Osteocyte (in vitro differentiated cells): ENCODE measurements at regions not wholly inside any gene's neighbourhood (a gene's known extent, or its start where the extent isn't known, plus 50 kb on each side); places are given as distances from the start of the nearest gene placed in this dataset.
"Not testable (repeated sequence)": the region's sequence is repeated elsewhere in the genome, so short reads cannot be mapped to it uniquely, and the experiment has no call there.

ENCODE experiments used
- DNase-seq: peaks from one replicate; pipeline ENCODE4 v3.0.0; 2021; ENCODE audit warnings: mixed read lengths; ENCODE audit not compliant: unreplicated experiment; ENCODE audit errors: extremely low spot score
- H3K27ac Mint-ChIP-seq: one replicate; pipeline ENCODE4 v1.8.0; 2021; ENCODE audit warnings: mild to moderate bottlenecking, mixed read lengths; ENCODE audit not compliant: unreplicated experiment
- H3K27me3 Mint-ChIP-seq: one replicate; pipeline ENCODE4 v1.8.0; 2021; ENCODE audit warnings: mixed read lengths; ENCODE audit not compliant: unreplicated experiment
- H3K36me3 Mint-ChIP-seq: one replicate; pipeline ENCODE4 v1.8.0; 2021; ENCODE audit warnings: mixed read lengths; ENCODE audit not compliant: unreplicated experiment
- H3K4me1 Mint-ChIP-seq: one replicate; pipeline ENCODE4 v1.8.0; 2021; ENCODE audit warnings: mixed read lengths; ENCODE audit not compliant: unreplicated experiment
- H3K4me3 Mint-ChIP-seq: one replicate; pipeline ENCODE4 v1.8.0; 2021; ENCODE audit warnings: mild to moderate bottlenecking, moderate library complexity, mixed read lengths; ENCODE audit not compliant: unreplicated experiment
- H3K9me3 Mint-ChIP-seq: one replicate; pipeline ENCODE4 v1.8.0; 2021; ENCODE audit warnings: mixed read lengths; ENCODE audit not compliant: unreplicated experiment
- TF ChIP-seq, protein P1 (sequence below): fragments of 200-600 bp; sonication (generic); IDR thresholded peaks from 2 replicates; pipeline ENCODE4 v1.5.0; 2021; ENCODE audit warnings: antibody characterized with exemption, mild to moderate bottlenecking, moderate library complexity

- peak overlapping the region; percentile 86 for H3K4me3 Mint-ChIP-seq
- TF ChIP-seq, protein P1, sequence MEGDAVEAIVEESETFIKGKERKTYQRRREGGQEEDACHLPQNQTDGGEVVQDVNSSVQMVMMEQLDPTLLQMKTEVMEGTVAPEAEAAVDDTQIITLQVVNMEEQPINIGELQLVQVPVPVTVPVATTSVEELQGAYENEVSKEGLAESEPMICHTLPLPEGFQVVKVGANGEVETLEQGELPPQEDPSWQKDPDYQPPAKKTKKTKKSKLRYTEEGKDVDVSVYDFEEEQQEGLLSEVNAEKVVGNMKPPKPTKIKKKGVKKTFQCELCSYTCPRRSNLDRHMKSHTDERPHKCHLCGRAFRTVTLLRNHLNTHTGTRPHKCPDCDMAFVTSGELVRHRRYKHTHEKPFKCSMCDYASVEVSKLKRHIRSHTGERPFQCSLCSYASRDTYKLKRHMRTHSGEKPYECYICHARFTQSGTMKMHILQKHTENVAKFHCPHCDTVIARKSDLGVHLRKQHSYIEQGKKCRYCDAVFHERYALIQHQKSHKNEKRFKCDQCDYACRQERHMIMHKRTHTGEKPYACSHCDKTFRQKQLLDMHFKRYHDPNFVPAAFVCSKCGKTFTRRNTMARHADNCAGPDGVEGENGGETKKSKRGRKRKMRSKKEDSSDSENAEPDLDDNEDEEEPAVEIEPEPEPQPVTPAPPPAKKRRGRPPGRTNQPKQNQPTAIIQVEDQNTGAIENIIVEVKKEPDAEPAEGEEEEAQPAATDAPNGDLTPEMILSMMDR = peak; percentile 54
- H3K36me3 Mint-ChIP-seq = no peaks in the 10 kb centered on the region
- peaks cover 14% of the 10 kb centered on the region for H3K4me1 Mint-ChIP-seq
- DNase-seq = peak; percentile 89
- no peaks in the 10 kb centered on the region for H3K9me3 Mint-ChIP-seq
- H3K27me3 Mint-ChIP-seq = peaks cover 17% of the 10 kb centered on the region
- H3K27ac Mint-ChIP-seq = peak overlapping the region; percentile 97
Measured at GRCh38 chr15:98548139-98548971, 100.0 kb upstream of the IGF1R start.

DNA sequence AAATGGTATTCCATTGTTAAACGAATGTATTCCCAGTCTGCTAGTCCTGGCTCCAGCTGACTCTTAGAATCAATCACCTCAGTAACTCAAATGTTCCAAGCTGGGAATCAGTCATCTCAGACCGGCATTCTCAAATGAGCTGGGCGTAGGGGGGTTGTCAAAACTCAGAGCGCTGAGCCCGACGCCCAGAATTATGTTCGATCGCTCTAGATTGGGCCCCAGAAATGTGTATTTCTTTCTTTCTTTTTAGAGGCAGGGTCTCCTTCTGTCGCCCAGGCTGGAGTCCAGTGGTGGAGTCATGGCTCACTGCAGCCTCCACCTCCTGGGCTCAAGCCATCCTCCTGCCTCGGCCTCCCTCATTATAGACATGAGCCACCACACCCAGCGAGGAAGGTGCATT lies 99.3 kb upstream of the IGF1R start:
- TF ChIP-seq, protein P1 = no peak
- peaks cover 14% of the 10 kb centered on the region for H3K4me1 Mint-ChIP-seq
- H3K27ac Mint-ChIP-seq = peak overlapping the region; percentile 97
- DNase-seq = no peak
- H3K4me3 Mint-ChIP-seq = peak overlapping the region; percentile 86
- no peaks in the 10 kb centered on the region for H3K36me3 Mint-ChIP-seq
- H3K27me3 Mint-ChIP-seq = peaks cover 17% of the 10 kb centered on the region
- H3K9me3 Mint-ChIP-seq = no peaks in the 10 kb centered on the region

- no peak overlapping the region for H3K27ac Mint-ChIP-seq
- H3K4me3 Mint-ChIP-seq = no peak overlapping the region
- H3K27me3 Mint-ChIP-seq = peaks cover 24% of the 10 kb centered on the region
- peaks cover 14% of the 10 kb centered on the region for H3K4me1 Mint-ChIP-seq
- TF ChIP-seq, protein P1 = no peak
- DNase-seq = no peak
- H3K36me3 Mint-ChIP-seq = no peaks in the 10 kb centered on the region
- H3K9me3 Mint-ChIP-seq = no peaks in the 10 kb centered on the region
Measured at GRCh38 chr15:98549741-98550140, 98.6 kb upstream of the IGF1R start.

- not testable (repeated sequence) for H3K4me3 Mint-ChIP-seq
- Mint-ChIP-seq H3K4me1 (peaks cover 14% of the 10 kb centered on the region), H3K27me3 (peaks cover 25% of the 10 kb centered on the region)
Measured at GRCh38 chr15:98550363-98550762, 98.0 kb upstream of the IGF1R start.

GRCh38 chr15:98551936-98552562 lies 96.3 kb upstream of the IGF1R start:
- no peaks in the 10 kb centered on the region for H3K36me3 Mint-ChIP-seq
- no peak for DNase-seq
- TF ChIP-seq, protein P1 = no peak
- H3K4me3 Mint-ChIP-seq = no peak overlapping the region
- H3K9me3 Mint-ChIP-seq = no peaks in the 10 kb centered on the region
- H3K27ac Mint-ChIP-seq = no peak overlapping the region
- peaks cover 30% of the 10 kb centered on the region for H3K27me3 Mint-ChIP-seq
- peaks cover 14% of the 10 kb centered on the region for H3K4me1 Mint-ChIP-seq

More at GRCh38 chr15:98550363-98550762, 98.0 kb upstream of the IGF1R start:
- H3K36me3 Mint-ChIP-seq, H3K9me3 Mint-ChIP-seq, DNase-seq, H3K27ac Mint-ChIP-seq: not testable (repeated sequence)
